Retinal pigment epithelial cell (primary cell): ENCODE measurements at regions not wholly inside any gene's neighbourhood (a gene's known extent, or its start where the extent isn't known, plus 50 kb on each side); places are given as distances from the start of the nearest gene placed in this dataset.
"Not testable (repeated sequence)": the region's sequence is repeated elsewhere in the genome, so short reads cannot be mapped to it uniquely, and the experiment has no call there.

ENCODE experiments used
- DNase-seq: peaks from one replicate; pipeline ENCODE4 v3.0.0-alpha.2; 2010; ENCODE audit warnings: low read depth
- H3K4me3 ChIP-seq: 2 replicates; pipeline ENCODE4 v1.5.1; 2011; ENCODE audit warnings: mild to moderate bottlenecking, low read length, control low read depth, moderate library complexity
- TF ChIP-seq, protein P1 (sequence below): conservative IDR thresholded peaks from 2 replicates; pipeline ENCODE4 v1.5.1; 2011; ENCODE audit warnings: low read depth, low read length, control low read depth, inconsistent platforms

DNA sequence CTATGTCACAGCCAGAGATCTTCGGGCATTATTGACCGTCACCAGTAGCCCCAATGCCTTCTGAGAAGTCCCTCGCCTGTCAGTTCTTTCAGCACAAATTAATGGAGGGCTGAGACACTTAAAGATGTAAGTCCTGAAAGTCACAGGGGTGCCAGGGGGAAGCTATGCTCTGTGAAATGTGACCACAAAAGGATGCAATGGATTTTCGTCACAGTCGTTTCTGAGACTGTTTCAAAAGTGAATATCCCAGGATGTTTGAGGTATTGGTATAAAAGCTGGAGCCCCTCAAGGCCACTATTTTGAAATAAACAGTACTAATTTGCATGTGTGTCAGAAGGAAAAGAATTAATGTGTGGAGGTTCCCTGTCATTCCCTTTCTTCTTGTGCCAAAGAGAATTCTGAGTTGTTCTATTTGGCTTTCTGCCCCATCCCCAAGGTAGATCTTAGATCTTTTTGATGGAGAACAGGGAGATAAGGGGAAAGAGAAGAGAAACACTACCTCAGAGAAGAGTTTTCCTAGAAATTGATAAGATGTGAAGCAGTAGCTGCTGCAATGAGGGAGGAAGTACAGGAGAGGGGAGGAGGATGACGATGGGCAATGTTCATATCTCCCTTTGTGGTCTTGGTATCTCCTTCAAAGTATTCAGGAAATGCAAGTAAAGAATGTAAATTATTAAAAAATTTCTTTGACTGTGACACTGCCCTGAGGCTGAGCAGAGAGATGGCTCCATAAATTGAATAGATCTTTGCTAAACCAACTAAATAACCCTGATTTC, 101.8 kb upstream of the NAP1L1 start:
- no peak overlapping the region for H3K4me3 ChIP-seq
- DNase-seq = no peak
- TF ChIP-seq, protein P1, sequence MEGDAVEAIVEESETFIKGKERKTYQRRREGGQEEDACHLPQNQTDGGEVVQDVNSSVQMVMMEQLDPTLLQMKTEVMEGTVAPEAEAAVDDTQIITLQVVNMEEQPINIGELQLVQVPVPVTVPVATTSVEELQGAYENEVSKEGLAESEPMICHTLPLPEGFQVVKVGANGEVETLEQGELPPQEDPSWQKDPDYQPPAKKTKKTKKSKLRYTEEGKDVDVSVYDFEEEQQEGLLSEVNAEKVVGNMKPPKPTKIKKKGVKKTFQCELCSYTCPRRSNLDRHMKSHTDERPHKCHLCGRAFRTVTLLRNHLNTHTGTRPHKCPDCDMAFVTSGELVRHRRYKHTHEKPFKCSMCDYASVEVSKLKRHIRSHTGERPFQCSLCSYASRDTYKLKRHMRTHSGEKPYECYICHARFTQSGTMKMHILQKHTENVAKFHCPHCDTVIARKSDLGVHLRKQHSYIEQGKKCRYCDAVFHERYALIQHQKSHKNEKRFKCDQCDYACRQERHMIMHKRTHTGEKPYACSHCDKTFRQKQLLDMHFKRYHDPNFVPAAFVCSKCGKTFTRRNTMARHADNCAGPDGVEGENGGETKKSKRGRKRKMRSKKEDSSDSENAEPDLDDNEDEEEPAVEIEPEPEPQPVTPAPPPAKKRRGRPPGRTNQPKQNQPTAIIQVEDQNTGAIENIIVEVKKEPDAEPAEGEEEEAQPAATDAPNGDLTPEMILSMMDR = no peak

DNA sequence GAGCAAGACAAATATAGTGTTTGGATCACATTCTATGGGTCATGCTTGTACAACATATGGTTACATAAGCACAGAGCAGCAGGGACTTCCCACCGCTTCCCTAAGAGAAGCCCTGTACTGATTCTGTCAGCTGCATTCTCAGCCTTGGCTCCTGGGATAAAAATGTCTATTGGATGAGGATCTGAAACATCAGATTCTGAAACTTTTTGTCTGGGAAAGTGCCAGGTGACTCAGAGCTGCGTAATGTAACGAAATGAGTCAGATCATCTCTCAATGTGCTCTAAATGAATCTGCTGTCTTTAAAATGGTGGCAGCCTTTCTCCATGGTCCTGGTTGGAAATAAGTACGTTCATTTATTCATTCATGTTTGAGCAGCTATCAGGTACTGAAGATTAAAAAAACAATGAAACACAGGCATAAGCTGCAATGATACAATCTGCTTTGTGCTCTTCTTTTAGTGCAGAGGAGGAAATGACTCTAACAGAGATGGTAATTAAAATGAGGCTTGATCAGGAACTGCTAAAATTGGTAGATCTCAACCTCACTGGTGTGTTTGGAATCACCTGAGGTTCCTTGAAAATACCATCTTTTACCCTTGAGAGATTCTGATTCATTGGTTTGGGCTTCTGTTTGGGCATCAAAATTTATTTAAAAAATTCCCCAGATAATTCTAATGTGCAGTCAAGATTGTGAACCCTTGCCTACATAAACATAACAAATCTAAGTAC, 99.1 kb upstream of the NAP1L1 start:
- TF ChIP-seq, protein P1 = no peak
- no peak overlapping the region for H3K4me3 ChIP-seq
- peak; percentile 83 for DNase-seq

GRCh38 chr12:76180401-76181277, 96.2 kb upstream of the NAP1L1 start:
- no peak for DNase-seq
- TF ChIP-seq, protein P1 = no peak
- no peak overlapping the region for H3K4me3 ChIP-seq

GRCh38 chr12:76178452-76178851, 94.0 kb upstream of the NAP1L1 start:
- TF ChIP-seq, protein P1 = no peak
- no peak for DNase-seq
- no peak overlapping the region for H3K4me3 ChIP-seq

- DNase-seq = no peak
- no peak overlapping the region for H3K4me3 ChIP-seq
- TF ChIP-seq, protein P1 = no peak
Measured at GRCh38 chr12:76177821-76178220, 93.3 kb upstream of the NAP1L1 start.

- no peak overlapping the region for H3K4me3 ChIP-seq
- no peak for DNase-seq
- TF ChIP-seq, protein P1 = no peak
Measured at GRCh38 chr12:76176940-76177339, 92.5 kb upstream of the NAP1L1 start.

DNA sequence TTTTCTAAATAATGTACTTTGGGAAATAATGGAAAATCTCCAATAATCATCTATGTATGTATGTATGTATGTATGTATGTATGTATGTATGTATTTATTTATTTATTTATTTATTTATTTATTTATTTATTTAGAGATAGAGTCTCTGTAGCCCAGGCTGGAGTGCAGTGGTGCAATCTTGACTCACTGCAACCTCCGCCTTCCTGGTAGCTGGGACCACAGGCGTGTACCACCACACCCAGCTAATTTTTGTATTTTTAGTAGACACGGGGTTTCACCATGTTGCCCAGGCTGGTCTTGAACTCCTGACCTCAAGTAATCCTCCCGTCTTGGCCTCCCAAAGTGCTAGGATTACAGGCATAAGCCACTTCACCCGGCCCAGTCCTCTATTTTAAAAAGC, 91.5 kb upstream of the NAP1L1 start:
- H3K4me3 ChIP-seq, DNase-seq: not testable (repeated sequence)
